NCI-H2029 (cell line): ENCODE measurements at regions not wholly inside any gene's neighbourhood (a gene's known extent, or its start where the extent isn't known, plus 50 kb on each side); places are given as distances from the start of the nearest gene placed in this dataset.
A peak's percentile ranks its signal among the peaks of the same experiment; 100 is the strongest.
"Not testable (repeated sequence)": the region's sequence is repeated elsewhere in the genome, so short reads cannot be mapped to it uniquely, and the experiment has no call there.

ENCODE experiments used
- DNase-seq: peaks from one replicate; lab custom pipeline; 2025; lab: John Stamatoyannopoulos, UW

DNA sequence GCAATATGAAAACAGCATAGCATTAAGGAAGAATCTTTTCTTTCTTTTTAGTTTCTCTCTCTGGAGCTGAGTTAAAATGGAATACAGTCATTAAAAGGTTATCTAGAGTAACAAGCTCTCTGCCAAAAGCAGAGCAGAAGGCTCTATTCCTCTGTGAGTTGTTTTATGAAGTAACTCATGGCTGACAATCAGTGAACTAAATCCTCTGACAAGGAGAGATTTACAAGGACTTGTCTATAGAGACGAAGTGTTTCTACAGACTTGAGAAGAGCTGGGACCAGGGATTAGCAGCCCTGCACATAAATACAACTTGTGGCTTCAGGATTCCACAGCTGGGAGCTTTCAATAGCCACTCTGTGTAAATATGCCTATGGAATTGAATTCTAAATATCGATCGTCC, 192.5 kb upstream of the RAG2 start:
- no peak for DNase-seq

GRCh38 chr11:36783808-36784207, 185.8 kb upstream of the RAG2 start:
- DNase-seq = no peak

DNA sequence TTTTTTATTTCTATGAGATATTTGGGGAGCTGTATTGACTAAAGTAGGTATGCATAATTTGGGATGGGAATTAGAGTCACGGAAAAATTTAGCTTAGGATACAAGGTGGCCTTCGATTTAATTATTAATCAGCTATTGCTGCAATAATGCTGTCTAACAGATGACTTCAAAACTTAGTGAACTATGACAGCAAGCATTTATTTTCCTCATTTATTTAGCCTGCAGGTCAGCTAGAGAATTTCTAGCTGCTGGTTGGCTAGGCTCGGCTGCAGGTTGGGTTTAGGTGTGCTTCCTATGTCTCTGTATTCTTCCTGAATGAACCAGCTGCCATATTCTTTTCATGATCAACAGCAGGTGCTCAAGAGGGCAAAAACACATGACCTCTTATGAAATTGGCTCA, 181.8 kb upstream of the RAG2 start:
- no peak for DNase-seq

- DNase-seq = no peak
These were observed 179.3 kb upstream of the RAG2 start for GRCh38 chr11:36777311-36777710.

- DNase-seq = no peak
These were observed 177.7 kb upstream of the RAG2 start for GRCh38 chr11:36775756-36776155.

DNA sequence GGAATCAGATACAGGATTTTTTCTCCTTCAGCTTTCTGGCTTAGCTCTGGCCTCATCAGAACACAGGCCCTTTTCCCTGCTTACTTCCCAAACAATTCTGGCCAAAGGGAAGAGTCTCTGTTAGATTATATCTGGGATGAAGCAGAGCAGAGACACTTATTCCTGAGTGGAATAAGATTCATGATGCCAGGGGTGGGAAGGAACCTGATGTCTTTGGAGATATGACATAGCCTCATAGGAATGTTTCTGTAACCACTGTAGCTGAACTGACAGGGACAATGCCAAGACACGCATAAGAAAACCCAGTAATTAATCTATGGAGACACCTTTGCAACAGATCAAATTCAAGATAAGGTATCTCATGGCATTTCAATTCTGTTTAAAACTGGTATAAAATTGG, 177.1 kb upstream of the RAG2 start:
- DNase-seq = no peak

DNA sequence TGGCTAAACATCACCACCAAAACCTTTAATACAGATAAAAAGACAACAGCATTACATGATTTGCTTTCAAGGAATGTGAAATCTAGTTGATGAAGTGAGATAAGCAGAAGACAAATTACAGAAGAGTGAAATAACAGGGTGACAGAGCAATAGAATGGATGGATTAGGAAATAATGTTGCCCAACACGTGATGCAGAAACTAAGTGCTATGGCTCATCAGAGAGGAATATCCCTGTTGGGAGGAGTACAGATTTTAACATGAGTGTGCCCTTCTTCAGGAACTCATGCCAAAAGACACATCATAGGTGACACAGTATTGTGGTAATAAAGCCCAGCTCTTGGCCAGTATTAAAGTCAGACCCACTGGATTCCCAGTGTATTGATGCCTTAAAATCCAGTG, 176.6 kb upstream of the RAG2 start:
- DNase-seq = no peak

DNA sequence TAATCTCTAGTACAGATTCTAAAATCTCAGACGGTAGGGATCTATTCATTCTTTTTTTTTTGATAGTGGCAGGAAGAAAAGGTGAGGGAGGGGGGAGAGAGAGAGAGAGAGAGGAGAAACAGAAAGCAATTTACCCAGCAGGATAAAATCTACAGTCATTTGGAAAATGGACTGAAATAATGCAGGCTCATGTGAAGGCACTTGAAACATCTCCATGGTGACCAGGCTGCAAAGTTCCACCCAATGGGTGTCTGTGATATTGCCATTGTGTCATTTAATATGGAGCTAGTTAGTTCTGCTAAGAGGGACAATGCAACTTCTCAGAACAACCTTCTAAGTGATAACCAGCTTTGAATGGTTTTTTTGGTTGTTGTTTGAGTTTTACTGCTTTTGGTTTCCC, 165.2 kb upstream of the RAG2 start:
- DNase-seq = no peak

DNA sequence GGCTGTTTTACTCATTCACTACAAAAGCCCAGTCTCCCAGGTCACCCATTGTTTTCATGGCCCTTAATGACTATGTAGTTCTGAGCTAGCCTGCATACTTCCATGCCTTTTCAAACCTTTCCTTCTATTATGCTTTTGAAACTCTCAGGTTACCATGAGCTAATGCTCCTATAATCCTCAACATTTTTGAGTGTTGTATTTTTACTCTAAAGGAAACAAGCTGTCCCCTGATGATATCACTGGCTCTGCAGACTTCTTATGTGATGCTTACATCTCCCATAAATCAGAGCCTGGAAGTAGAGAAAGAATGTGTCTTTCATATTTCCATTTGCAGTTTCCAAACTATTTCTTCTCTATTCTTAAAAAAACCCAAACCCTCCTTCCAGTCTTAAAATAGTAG, 159.0 kb upstream of the RAG2 start:
- DNase-seq = no peak

GRCh38 chr11:36753960-36754359, 155.9 kb upstream of the RAG2 start:
- no peak for DNase-seq

GRCh38 chr11:36751996-36752395, 154.0 kb upstream of the RAG2 start:
- no peak for DNase-seq

DNA sequence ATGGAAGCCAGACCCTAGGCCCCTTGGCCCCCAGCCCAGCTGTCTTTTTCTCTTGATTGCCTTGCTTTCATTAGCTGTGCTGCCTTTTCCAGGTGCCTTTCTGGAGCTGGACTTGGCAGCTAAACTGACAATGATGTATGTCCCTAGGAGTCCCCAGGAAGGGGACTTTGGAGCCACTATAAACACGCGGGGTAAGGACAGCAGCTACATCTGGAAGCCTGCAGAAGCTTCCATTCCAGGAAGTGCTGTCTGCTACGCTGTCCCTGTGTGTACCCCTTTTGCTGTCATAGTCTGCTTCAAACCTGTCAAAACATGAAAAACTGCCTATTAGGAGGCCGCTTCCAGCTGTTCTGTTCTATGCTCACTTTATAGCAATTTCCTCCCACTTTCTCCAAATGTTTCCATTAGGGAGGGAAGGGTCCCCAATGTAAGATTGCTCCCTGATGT, 153.3 kb upstream of the RAG2 start:
- no peak for DNase-seq

DNA sequence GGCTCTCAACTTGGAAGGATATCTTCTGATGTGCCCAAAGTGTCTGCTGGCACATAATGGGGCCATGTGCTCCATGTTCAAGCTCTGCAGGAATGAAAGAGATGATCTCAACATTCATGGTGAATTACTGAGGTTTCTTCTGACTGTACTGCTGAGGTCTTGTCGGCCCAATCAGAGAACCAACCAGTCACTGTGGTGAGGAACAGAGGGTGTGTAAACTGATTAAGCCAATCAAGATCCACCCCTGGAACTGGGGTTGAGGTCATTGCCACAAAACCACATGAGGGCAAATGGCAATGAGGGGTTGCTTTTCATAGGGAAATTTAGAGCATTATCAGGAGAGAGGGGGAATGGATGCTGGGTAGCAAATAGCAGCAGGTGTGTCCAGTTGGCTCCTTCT, 152.3 kb upstream of the RAG2 start:
- no peak for DNase-seq

DNA sequence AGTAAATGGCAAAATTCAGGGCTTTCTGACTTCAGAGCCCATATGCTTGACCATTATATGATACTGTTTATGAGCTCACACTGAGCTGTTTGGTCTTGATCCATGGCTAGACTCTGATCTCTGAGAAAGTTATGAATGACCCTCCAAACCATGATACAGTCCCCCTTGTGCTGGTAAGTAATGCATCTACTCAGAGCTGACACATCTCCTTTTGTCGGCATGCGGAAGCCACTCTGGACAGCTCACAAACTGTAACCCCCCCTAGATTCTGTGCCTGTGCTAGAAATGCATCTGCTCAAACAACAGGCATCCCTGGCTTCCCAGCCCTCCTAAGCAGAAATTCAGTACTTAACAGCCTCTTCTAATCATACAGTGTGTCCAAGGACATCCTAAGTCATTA, 150.8 kb upstream of the RAG2 start:
- DNase-seq = no peak

DNA sequence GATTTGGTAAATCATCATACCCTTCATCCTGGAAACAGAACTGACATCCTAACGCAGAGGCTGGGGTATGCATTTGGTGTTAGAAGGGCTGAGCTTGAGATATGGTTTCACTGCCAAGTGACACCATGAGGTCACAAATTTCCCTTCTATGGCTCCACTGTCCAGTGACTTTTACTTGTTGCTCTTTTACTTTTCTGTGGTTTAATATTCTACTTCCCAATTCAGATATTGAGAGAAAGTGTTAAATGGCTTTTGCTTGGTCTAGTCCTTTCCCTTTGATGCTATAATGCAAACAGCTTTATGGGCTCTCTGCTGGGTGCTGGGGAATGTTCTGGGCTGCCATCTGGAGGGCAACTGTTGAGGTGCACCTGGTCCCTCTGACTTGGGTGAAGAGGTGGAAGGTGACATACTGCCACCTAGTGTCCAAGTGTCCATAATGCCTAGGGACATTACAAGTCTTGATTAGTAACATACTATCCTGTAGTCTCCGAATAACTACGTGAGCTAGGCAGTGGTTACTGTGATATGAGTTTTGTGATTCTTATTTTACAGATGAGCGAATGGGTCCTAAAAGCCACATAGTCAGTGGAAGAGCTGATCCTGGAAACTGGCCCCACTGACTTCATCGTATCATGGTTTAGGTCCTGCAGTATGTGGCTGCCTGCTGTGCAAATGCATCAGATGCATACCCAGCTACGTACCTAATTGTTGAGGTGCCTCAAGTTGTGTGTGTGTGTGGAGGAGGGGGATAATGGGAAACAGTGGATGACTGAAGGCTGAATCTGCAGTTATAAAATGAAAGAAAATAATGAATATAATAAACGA, 149.1 kb upstream of the RAG2 start:
- peak; percentile 82 for DNase-seq

DNA sequence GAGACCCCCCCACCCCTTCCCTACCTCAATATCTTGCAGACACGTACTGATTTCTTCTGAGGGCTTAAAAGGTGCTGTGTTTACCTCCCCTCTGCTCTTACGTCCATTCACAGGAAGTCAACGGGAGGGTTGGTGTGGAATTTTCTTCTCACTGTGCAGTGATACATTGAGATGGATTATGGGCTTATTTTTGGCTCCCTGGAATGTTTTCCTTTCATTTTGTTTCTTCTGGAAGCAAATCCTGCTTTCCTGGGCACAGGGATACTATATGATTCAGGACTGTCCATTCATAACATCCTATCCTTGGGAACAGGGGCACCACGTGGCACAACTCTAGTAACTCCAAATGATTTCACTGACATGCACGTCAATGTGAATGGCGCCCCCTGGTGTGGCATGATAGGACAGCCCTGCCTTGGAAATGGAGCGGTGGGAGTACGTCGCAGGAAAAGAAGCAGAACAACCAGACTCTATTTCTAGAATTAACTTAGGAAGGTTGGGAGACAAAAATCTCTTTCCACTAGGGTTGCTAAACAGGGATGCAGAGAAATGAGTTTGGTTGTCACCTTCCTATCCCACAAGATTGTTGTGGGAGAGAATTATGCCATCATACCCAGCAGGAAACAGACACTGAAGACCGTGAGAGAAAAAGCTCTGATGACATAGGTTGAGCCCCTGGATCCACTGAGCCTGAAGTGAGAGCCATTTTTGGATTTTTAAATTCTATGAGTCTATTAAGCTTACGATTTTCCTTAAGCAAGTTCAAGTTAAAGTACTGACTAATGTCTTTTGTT, 146.5 kb upstream of the RAG2 start:
- no peak for DNase-seq

GRCh38 chr11:36743039-36743438, 145.0 kb upstream of the RAG2 start:
- DNase-seq = no peak

GRCh38 chr11:36741515-36741914, 143.5 kb upstream of the RAG2 start:
- DNase-seq = no peak

DNA sequence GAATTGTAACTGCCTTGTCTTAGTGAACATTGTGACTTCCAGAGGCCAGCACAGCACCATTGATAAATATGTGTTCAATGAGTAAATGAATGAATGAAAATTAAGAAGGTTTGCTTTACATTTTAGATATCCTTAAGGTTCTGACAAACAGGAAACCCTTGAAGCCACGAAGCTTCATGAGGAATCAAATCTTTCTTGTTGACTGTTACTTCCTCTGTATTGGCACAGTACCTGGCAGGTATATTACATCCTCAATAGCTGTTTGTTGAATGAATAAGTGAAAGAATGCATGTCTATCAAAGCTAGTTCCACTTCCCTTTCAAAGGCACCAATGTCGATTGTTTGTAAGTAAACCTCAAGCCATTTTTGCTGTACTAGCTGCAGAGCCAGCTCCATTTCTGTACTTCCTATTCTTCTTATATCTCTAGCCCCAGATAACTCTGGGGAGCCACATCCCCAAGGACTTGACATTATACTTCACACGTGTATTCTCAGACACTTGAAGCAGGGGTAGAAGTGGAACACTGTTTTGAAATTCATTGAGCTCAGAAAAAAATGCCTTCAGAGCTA, 140.3 kb upstream of the RAG2 start:
- no peak for DNase-seq

DNA sequence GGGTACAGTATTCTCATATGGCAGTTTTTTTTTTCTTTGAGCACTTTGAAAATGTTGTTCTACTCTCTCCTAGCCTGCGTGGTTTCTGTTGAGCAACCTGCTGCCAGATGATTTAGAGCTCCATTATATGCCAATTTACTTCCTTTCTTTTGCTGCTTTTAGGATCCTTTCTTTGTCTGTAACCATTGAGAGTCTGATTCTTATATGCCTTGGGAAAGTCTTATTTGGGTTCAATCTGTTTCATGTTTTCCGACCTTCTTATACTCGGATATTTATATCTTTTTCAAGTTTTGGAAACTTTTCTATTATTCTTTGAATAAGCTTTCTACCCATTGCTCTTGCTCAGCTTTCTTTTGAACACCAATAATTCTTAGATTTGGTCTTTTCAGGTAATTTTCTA, 138.1 kb upstream of the RAG2 start:
- DNase-seq = no peak

- DNase-seq = not testable (repeated sequence)
These were observed 135.7 kb upstream of the RAG2 start for GRCh38 chr11:36733721-36734120.

GRCh38 chr11:36730761-36731160, 132.7 kb upstream of the RAG2 start:
- DNase-seq = no peak

GRCh38 chr11:36729825-36730224, 131.8 kb upstream of the RAG2 start:
- DNase-seq = no peak
